ENCODE measurements at regions not wholly inside any gene's neighbourhood (a gene's known extent, or its start where the extent isn't known, plus 50 kb on each side); places are given as distances from the start of the nearest gene placed in this dataset.

DNA sequence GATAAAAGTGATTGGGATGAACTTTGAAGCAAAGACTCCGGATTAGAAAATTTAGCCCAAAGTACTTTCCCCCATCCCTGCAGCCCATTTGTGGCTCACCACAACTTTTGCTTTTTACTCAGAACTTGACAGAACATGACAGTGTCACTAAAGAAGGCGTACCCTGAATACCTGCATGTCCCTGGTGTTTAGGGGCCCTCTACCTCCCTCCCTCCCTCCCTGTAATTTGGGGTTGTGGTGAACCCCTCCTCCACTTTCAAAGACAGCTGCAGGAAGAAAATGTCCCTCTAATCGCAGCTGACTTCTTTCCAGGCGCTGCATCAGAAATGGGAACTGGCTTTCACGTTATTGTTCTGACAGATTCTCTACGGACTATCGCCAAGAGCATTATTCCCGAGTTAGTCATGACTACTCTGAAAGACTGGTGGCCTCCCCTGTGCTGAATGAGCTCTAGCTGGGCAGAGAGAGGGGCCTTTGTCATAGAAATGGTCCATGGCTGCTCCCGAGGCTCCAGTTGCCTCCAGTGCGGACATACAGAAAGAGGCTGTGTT, 93.2 kb upstream of the ARHGEF3 start:
- peaks cover 1% of the 10 kb centered on the region for H3K36me3 Mint-ChIP-seq (ENCODE audit: insufficient read depth)
- H3K4me3 Mint-ChIP-seq (ENCODE audit: low read depth) = no peak overlapping the region
- peaks cover 6% of the 10 kb centered on the region for H3K4me1 Mint-ChIP-seq (ENCODE audit: low read depth)
- no peak for DNase-seq (ENCODE audit: low spot score, unreplicated experiment)
- TF ChIP-seq, protein P1, sequence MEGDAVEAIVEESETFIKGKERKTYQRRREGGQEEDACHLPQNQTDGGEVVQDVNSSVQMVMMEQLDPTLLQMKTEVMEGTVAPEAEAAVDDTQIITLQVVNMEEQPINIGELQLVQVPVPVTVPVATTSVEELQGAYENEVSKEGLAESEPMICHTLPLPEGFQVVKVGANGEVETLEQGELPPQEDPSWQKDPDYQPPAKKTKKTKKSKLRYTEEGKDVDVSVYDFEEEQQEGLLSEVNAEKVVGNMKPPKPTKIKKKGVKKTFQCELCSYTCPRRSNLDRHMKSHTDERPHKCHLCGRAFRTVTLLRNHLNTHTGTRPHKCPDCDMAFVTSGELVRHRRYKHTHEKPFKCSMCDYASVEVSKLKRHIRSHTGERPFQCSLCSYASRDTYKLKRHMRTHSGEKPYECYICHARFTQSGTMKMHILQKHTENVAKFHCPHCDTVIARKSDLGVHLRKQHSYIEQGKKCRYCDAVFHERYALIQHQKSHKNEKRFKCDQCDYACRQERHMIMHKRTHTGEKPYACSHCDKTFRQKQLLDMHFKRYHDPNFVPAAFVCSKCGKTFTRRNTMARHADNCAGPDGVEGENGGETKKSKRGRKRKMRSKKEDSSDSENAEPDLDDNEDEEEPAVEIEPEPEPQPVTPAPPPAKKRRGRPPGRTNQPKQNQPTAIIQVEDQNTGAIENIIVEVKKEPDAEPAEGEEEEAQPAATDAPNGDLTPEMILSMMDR (IDR thresholded peaks at IDR 0.05; ENCODE audit: unreplicated experiment) = no peak
- H3K9me3 Mint-ChIP-seq (ENCODE audit: low read depth) = no peaks in the 10 kb centered on the region
- no peak overlapping the region for H3K27ac Mint-ChIP-seq
- H3K27me3 Mint-ChIP-seq = no peaks in the 10 kb centered on the region

DNA sequence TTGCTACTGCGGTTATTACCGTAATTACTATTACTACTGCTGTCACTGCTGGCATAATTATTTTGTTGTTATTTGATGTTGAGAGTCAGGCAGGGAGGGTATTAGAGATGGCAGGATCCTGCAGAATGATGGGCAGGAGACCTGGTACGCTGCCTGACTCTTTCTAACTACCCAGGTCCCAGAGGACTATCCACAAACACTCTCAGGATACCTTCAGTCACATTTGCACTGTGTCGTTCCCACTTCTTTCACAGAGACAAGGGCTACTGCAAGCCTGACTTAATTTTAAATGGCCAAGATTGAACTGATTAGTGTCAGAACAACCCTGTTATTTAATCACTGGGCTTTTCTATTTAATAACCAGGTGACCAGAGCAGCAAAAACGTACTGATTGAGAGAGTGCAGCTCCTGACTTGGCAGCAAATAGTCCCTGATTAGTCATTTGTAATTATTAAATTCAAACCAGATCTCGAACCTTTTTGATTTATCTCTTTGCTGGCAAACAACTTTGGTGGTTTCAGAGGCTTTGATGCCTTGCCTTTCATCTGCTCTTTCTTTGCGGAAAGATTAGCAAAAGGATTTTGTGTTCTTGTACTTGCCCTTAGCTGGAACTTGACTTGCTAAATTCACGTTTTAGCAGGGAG, 88.8 kb upstream of the ARHGEF3 start:
- Mint-ChIP-seq H3K4me1 (ENCODE audit: low read depth) (peaks cover 13% of the 10 kb centered on the region), H3K27ac (no peak overlapping the region), H3K36me3 (ENCODE audit: insufficient read depth) (no peaks in the 10 kb centered on the region), H3K4me3 (ENCODE audit: low read depth) (no peak overlapping the region), H3K27me3 (no peaks in the 10 kb centered on the region), H3K9me3 (ENCODE audit: low read depth) (no peaks in the 10 kb centered on the region)
- TF ChIP-seq, protein P1 (IDR thresholded peaks at IDR 0.05; ENCODE audit: unreplicated experiment) = no peak
- no peak for DNase-seq (ENCODE audit: low spot score, unreplicated experiment)

DNA sequence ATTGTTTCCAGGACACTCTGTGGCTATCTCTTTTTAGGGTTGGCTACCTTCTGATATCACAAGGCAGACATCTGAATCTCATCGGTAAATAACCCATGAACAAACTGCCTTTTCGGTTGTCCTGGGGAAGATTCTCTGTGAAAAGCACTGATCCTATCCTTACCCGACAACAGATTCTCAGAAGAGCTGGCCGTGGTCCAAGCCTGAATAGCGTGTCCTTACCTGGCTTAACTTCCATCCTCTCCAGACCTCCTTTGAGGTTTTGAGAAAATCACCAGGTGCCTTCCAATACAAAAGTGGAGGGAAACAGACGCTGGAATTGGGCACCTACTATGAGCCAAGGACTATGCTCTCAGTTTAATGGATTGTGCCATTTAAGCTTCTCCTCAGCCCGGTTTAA, 87.4 kb upstream of the ARHGEF3 start:
- no peak overlapping the region for H3K4me3 Mint-ChIP-seq (ENCODE audit: low read depth)
- TF ChIP-seq, protein P1 (IDR thresholded peaks at IDR 0.05; ENCODE audit: unreplicated experiment) = no peak
- H3K36me3 Mint-ChIP-seq (ENCODE audit: insufficient read depth) = no peaks in the 10 kb centered on the region
- H3K27ac Mint-ChIP-seq = no peak overlapping the region
- DNase-seq (ENCODE audit: low spot score, unreplicated experiment) = no peak
- no peaks in the 10 kb centered on the region for H3K27me3 Mint-ChIP-seq
- H3K9me3 Mint-ChIP-seq (ENCODE audit: low read depth) = no peaks in the 10 kb centered on the region
- peaks cover 13% of the 10 kb centered on the region for H3K4me1 Mint-ChIP-seq (ENCODE audit: low read depth)

DNA sequence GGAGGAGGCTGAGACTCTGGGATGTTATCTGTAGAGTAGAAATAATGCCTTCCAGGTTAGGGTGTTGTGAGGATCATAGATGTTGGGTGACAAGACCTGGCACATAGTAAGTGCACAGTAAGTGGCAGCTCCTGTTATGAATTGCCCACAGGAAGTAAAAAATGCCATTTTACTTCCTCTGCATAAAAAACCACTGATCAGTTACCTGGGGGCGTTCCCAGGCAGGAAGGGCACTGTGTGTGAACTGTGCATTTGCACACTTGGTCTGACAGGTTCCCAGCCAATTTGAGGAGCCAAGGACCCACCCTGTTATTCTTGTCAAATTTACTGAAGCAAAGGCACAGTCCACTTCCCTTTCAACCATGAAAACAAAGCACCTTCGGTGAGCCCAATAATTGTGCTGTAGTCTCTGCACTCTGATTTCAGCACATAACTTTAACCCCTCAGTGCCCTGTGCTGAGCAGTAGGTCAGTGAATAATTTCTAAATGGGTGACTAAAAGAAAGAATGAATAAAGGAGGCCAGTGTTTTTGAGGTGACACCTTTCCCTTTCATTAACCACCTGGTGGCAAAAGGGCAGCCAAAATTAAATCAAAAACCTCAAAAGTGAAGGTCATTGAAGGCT, 85.8 kb upstream of the ARHGEF3 start:
- no peak overlapping the region for H3K4me3 Mint-ChIP-seq (ENCODE audit: low read depth)
- H3K27ac Mint-ChIP-seq = no peak overlapping the region
- DNase-seq (ENCODE audit: low spot score, unreplicated experiment) = no peak
- H3K27me3 Mint-ChIP-seq = no peaks in the 10 kb centered on the region
- H3K4me1 Mint-ChIP-seq (ENCODE audit: low read depth) = peaks cover 13% of the 10 kb centered on the region
- no peaks in the 10 kb centered on the region for H3K36me3 Mint-ChIP-seq (ENCODE audit: insufficient read depth)
- no peaks in the 10 kb centered on the region for H3K9me3 Mint-ChIP-seq (ENCODE audit: low read depth)
- TF ChIP-seq, protein P1 (IDR thresholded peaks at IDR 0.05; ENCODE audit: unreplicated experiment) = no peak

DNA sequence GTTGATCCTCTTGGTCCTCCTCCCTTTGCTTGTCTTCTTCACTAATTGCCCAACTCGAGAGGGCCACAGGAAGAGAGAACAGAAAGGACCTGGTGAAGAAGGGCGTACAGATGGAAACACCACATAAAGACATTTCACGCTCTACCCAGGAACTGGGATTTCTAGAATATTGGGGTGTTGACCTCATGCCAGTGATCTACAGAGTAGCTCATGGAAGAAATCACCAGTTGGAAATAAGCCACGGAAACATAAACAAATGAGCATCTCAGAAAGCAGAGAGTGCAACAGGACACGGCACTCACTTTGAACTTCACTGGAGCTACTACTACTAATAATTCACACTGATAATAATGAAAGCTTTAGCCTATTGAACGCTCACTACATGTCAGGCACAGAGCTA, 84.6 kb upstream of the ARHGEF3 start:
- no peak for DNase-seq (ENCODE audit: low spot score, unreplicated experiment)
- Mint-ChIP-seq H3K27me3 (no peaks in the 10 kb centered on the region), H3K4me1 (ENCODE audit: low read depth) (peaks cover 13% of the 10 kb centered on the region), H3K27ac (no peak overlapping the region), H3K4me3 (ENCODE audit: low read depth) (no peak overlapping the region), H3K36me3 (ENCODE audit: insufficient read depth) (no peaks in the 10 kb centered on the region), H3K9me3 (ENCODE audit: low read depth) (no peaks in the 10 kb centered on the region)
- TF ChIP-seq, protein P1 (IDR thresholded peaks at IDR 0.05; ENCODE audit: unreplicated experiment) = no peak
